ENCODE measurements at regions not wholly inside any gene's neighbourhood (a gene's known extent, or its start where the extent isn't known, plus 50 kb on each side); places are given as distances from the start of the nearest gene placed in this dataset.
"Not testable (repeated sequence)": the region's sequence is repeated elsewhere in the genome, so short reads cannot be mapped to it uniquely, and the experiment has no call there.

GRCh38 chr1:177891809-177892208, 78.0 kb downstream of the SEC16B start:
- no peak for DNase-seq (ENCODE audit: extremely low read depth in 1 of 11, low read depth in 9 of 11, low spot score in 4 of 11)

GRCh38 chr1:177890479-177890878, 79.4 kb downstream of the SEC16B start:
- DNase-seq (ENCODE audit: extremely low read depth in 1 of 11, low read depth in 9 of 11, low spot score in 4 of 11): no peak

DNA sequence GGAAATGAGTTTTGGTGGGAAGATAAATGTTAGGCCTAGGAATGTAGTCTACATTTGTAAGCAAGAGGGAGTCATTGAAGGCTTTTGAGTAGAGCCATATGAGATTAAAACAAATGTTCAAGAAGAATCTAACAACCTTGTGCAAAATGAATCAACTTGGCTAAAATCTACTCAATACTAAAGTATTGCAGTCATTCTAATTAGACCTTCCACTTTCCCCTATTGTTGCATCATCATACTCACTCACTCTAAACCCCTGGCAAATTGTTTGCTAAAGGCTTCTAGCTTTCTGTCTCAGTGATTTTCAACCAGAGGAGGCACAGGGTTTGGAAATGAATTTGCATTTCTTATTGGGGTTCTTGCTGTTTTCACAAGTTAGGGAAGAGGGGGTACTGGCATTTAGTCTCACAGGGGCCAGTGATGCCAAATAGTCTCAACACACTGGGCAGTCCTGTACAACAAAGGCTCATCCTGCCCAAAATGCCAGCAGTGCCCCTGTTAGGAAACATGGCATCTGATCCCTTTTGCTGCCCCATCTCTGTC, 85.3 kb downstream of the SEC16B start:
- no peak for DNase-seq (ENCODE audit: extremely low read depth in 1 of 11, low read depth in 9 of 11, low spot score in 4 of 11)

DNA sequence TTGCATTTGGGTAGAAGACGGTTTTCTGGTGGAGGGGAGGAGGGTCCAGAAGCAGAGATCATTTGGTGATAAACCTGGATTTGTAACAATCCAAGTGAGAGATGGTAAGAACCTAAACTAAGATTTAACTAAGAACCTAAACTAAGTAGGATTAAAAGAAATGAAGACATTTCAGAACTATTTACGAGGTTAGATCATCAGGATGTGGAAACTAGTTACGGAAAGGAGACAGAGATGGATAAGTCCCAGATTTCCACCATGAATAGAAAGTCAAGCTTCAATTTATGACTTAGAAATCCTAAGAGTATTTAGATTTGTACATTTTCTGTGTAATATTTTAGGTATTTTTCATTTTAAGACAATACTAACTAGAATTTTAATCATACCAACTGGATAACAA, 86.3 kb downstream of the SEC16B start:
- DNase-seq (ENCODE audit: extremely low read depth in 1 of 11, low read depth in 9 of 11, low spot score in 4 of 11): no peak

DNA sequence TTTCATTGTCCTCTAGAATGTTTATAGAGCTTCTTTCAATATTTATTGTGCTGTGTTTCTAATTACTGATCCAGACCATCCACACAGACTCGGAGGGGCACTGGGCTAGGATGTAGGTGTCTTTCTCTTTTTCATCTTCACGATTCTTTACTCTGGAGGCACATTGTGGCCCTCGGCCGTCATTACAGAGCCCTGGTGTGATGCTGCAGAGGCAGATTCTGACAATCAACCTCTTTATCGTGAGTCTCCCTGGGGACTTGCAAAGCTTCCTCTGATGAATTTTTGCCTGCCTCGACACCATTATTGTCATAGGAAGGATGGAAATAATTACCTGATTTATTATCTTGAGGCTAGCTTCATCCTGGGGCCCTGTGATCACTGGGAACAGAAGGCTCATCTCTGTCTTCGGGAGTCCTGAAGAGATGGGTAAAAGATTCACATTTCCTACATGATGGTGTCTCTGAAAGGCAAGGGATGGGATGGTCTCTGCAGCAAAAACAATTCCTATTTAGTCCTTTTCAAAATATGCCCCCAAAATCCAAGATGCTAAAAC, 89.4 kb downstream of the SEC16B start:
- no peak for DNase-seq (ENCODE audit: extremely low read depth in 1 of 11, low read depth in 9 of 11, low spot score in 4 of 11)

GRCh38 chr1:177877086-177877485, 92.8 kb downstream of the SEC16B start:
- no peak for DNase-seq (ENCODE audit: extremely low read depth in 1 of 11, low read depth in 9 of 11, low spot score in 4 of 11)

DNA sequence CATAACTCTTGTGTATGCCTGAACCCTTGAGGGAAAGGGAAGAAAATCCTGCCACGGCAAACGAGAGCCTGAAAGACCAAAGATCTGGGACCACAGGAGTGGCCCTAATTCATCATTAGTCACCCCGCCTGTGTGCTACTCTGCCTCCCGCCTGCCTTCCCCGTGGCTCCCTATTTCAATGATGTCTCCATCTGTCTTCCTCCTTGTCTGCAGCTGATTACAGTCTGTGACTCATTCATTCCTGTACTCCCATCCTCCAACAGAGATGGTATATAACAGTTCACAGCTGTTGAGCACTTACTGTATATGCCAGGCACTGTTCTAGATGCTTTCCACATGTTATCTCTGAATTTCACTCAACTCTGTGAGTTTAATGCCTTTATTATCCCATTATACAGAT, 96.6 kb downstream of the SEC16B start:
- DNase-seq (ENCODE audit: extremely low read depth in 1 of 11, low read depth in 9 of 11, low spot score in 4 of 11): no peak

GRCh38 chr1:177872308-177872900, 97.5 kb downstream of the SEC16B start:
- DNase-seq (ENCODE audit: extremely low read depth in 1 of 11, low read depth in 9 of 11, low spot score in 4 of 11): no peak

- DNase-seq (ENCODE audit: extremely low read depth in 1 of 11, low read depth in 9 of 11, low spot score in 4 of 11): peak in 1 of 11 donors; percentile 5
Measured at GRCh38 chr1:177871613-177872307, 98.1 kb downstream of the SEC16B start.

DNA sequence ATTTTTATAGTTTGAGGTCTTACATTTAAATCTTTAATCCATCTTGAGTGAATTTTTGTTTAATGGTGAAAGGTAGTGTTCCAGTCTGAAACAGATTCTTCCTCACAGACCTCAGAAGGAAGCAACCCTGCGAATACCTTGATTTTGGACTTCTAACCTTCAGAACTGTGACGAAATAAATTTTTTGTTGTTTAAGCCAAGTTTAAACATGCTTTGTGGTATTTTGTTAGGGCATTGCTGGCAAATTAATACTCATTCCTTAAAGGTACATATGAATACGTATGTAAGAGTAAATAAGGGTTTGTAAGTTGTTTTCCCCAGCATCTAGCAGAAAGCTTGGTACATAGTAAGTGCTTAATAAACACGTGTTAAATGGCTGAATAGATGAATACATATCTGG, 100.3 kb downstream of the SEC16B start:
- no peak for DNase-seq (ENCODE audit: extremely low read depth in 1 of 11, low read depth in 9 of 11, low spot score in 4 of 11)

DNA sequence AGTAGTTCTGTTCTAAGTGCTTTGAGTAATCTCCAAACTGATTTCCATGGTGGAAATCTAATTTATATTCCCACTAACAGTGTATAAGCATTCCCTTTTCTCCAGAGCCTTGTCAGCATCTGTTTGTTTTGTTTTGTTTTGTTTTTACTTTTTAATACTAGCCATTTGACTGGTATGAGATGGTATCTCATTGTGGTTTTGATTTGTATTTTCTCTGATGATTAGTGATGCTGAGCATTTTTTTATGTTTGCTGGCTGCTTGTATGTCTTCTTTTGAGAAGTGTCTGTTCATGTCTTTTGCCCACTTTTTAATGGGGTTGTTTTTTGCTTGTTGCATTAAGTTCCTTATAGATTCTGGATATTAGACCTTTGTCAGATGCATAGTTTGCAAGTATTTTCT, 100.8 kb downstream of the SEC16B start:
- DNase-seq (ENCODE audit: extremely low read depth in 1 of 11, low read depth in 9 of 11, low spot score in 4 of 11): not testable (repeated sequence)

- DNase-seq (ENCODE audit: extremely low read depth in 1 of 11, low read depth in 9 of 11, low spot score in 4 of 11): no peak
Measured at GRCh38 chr1:177865807-177866206, 104.1 kb downstream of the SEC16B start.

GRCh38 chr1:177864538-177865305, 105.1 kb downstream of the SEC16B start:
- no peak for DNase-seq (ENCODE audit: extremely low read depth in 1 of 11, low read depth in 9 of 11, low spot score in 4 of 11)

GRCh38 chr1:177863796-177864195, 106.1 kb downstream of the SEC16B start:
- no peak for DNase-seq (ENCODE audit: extremely low read depth in 1 of 11, low read depth in 9 of 11, low spot score in 4 of 11)

- no peak for DNase-seq (ENCODE audit: extremely low read depth in 1 of 11, low read depth in 9 of 11, low spot score in 4 of 11)
Measured at GRCh38 chr1:177862916-177863315, 106.9 kb downstream of the SEC16B start.

GRCh38 chr1:177859572-177859971, 110.3 kb downstream of the SEC16B start:
- DNase-seq (ENCODE audit: extremely low read depth in 1 of 11, low read depth in 9 of 11, low spot score in 4 of 11): no peak

DNA sequence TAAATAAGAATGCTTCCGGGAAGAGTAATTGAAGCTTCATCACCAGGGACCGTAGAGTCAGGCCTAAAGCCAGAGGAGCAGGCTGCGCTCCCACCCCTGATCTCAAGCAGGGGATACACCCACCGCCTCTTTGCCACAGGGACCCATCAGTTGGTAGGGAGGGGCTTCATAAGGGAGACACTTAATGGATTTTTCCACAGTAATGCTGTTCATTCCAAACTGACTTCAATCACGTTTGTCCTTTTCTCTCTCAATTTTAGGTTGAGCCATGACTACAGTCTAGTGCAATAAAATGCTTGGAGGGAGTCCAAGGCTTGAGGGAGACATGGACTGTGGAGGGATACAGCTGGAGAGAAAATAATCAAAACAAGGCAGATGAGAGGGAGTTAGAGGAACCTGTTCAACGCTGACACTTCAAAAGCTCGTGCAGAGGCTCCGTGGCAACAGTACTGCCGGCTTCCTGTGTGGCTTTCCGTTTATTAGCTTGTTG, 111.5 kb downstream of the SEC16B start:
- DNase-seq (ENCODE audit: extremely low read depth in 1 of 11, low read depth in 9 of 11, low spot score in 4 of 11): peak in 10 of 11 donors; percentile 25 to 60 (median 36)

GRCh38 chr1:177857285-177857684, 112.6 kb downstream of the SEC16B start:
- DNase-seq (ENCODE audit: extremely low read depth in 1 of 11, low read depth in 9 of 11, low spot score in 4 of 11): no peak

GRCh38 chr1:177854951-177855350, 114.9 kb downstream of the SEC16B start:
- DNase-seq (ENCODE audit: extremely low read depth in 1 of 11, low read depth in 9 of 11, low spot score in 4 of 11): no peak

Data from renal cortex interstitium (tissue), 11 donors.